Natural killer cell (primary cell): ENCODE measurements at regions not wholly inside any gene's neighbourhood (a gene's known extent, or its start where the extent isn't known, plus 50 kb on each side); places are given as distances from the start of the nearest gene placed in this dataset.

Experiments used
- ATAC-seq, 3 donors: fragments of 150-1000 bp in 2 of 3; fragments of 200-7000 bp in 1 of 3; cut with Tn5 transposase; 1 replicate in 1 of 3; 2 replicates in 2 of 3; pipeline ENCODE4 v1.10.0; 2021; ENCODE audit warnings: mild to moderate bottlenecking in 2 of 3, moderate library complexity in 2 of 3
- DNase-seq, 2 donors: peaks; one replicate each; pipeline versions ENCODE4 v3.0.0 to v3.0.0-alpha.2; 2013 to 2021; ENCODE audit warnings: mixed read lengths in 1 of 2
- H3K27ac ChIP-seq: one replicate; pipeline ENCODE4 v1.5.1; 2013; ENCODE audit warnings: mild to moderate bottlenecking, low read length
- H3K27me3 ChIP-seq: one replicate; pipeline ENCODE4 v1.6.1; 2013; ENCODE audit warnings: low read length; ENCODE audit not compliant: control insufficient read depth, insufficient read depth
- H3K36me3 ChIP-seq: one replicate; pipeline ENCODE4 v1.6.1; 2013; ENCODE audit warnings: low read length; ENCODE audit not compliant: control insufficient read depth, insufficient read depth
- H3K4me1 ChIP-seq: one replicate; pipeline ENCODE4 v1.6.1; 2013; ENCODE audit warnings: low read length; ENCODE audit not compliant: control insufficient read depth, insufficient read depth
- H3K4me3 ChIP-seq: one replicate; pipeline ENCODE4 v1.5.1; 2013; ENCODE audit warnings: low read length
- H3K9me3 ChIP-seq: one replicate; pipeline ENCODE4 v1.6.1; 2013; ENCODE audit warnings: low read length; ENCODE audit not compliant: control insufficient read depth, insufficient read depth
- H3K27ac Mint-ChIP-seq, 2 donors: one replicate each; pipeline ENCODE4 v1.8.0; 2022; ENCODE audit warnings: mild to moderate bottlenecking in 2 of 2, mixed read lengths in 2 of 2, moderate library complexity in 1 of 2
- H3K27me3 Mint-ChIP-seq, 2 donors: one replicate each; pipeline ENCODE4 v1.8.0; 2022; ENCODE audit warnings: low read depth in 2 of 2, mixed read lengths in 2 of 2
- H3K36me3 Mint-ChIP-seq: one replicate; pipeline ENCODE4 v1.8.0; 2022; ENCODE audit warnings: mixed read lengths
- H3K4me1 Mint-ChIP-seq, 2 donors: one replicate each; pipeline ENCODE4 v1.8.0; 2022; ENCODE audit warnings: mixed read lengths in 2 of 2
- H3K4me3 Mint-ChIP-seq: one replicate; pipeline ENCODE4 v1.8.0; 2022; ENCODE audit warnings: mild to moderate bottlenecking, moderate library complexity, mixed read lengths
- H3K9me3 Mint-ChIP-seq, 2 donors: one replicate each; pipeline ENCODE4 v1.8.0; 2022; ENCODE audit warnings: mixed read lengths in 2 of 2
- WGBS: methylation state at CpG from one replicate; pipeline ENCODE4 v1.1.7; 2013; ENCODE audit warnings: missing lambda C conversion rate; ENCODE audit not compliant: insufficient coverage; 5-methylcytosine and 5-hydroxymethylcytosine counted together
- intact Hi-C: fragments of 100-400 bp; cut with micrococcal nuclease; formaldehyde crosslinking; loops from one replicate; pipeline ENCODE4 v1.14.2; 2022
- TF ChIP-seq, protein P1 (sequence below): fragments of 200-600 bp; IDR thresholded peaks from one replicate; pipeline ENCODE4 v1.8.0; 2022; ENCODE audit warnings: antibody characterized with exemption

DNA sequence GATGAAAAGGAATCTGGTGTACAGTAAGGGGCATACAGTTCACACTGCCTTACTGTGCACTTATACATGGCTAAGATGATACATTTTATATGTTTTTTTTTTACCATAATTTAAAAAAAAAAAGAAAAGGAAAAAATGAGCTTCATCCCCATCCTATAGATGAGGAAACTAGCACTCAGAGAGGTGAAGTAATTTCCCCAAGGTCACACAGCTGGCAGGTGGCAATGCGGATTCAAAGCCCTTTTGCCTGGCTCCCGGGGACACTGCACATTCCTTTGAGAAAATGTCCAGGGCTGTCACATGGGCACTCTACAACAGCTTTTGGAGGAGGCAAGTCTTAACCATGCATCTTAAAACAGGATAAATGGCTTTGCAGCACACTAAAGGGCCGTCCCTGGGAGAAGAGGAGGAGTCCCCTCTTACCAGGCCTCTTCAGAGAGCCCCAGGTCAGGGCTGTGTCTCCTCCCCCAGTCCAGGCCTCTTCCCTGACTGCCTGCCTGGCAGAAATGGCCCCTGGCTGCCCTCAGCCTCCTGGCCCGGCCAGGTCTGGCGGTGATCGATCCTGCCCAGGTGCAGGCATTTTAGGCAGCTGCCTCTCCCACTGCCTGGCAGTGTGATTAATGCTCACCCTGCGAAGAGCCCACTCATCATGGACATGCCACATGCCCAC, 95.1 kb upstream of the LINGO1 start:
- intact Hi-C loops, result no loop called here
- H3K27ac ChIP-seq, result no peak overlapping the region
- no peaks in the 10 kb centered on the region for H3K36me3 ChIP-seq
- no peak overlapping the region for H3K27ac Mint-ChIP-seq
- H3K4me1 Mint-ChIP-seq, result no peaks in the 10 kb centered on the region
- H3K9me3 ChIP-seq, result no peaks in the 10 kb centered on the region
- no peaks in the 10 kb centered on the region for H3K36me3 Mint-ChIP-seq
- DNase-seq, result no peak
- no peak overlapping the region for H3K4me3 Mint-ChIP-seq
- TF ChIP-seq, protein P1, sequence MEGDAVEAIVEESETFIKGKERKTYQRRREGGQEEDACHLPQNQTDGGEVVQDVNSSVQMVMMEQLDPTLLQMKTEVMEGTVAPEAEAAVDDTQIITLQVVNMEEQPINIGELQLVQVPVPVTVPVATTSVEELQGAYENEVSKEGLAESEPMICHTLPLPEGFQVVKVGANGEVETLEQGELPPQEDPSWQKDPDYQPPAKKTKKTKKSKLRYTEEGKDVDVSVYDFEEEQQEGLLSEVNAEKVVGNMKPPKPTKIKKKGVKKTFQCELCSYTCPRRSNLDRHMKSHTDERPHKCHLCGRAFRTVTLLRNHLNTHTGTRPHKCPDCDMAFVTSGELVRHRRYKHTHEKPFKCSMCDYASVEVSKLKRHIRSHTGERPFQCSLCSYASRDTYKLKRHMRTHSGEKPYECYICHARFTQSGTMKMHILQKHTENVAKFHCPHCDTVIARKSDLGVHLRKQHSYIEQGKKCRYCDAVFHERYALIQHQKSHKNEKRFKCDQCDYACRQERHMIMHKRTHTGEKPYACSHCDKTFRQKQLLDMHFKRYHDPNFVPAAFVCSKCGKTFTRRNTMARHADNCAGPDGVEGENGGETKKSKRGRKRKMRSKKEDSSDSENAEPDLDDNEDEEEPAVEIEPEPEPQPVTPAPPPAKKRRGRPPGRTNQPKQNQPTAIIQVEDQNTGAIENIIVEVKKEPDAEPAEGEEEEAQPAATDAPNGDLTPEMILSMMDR, result no peak
- H3K27me3 ChIP-seq, result no peaks in the 10 kb centered on the region
- H3K4me3 ChIP-seq, result no peak overlapping the region
- 83% methylated on average over 7 of the region's 7 CpGs for WGBS
- peaks cover 0 to 3% of the 10 kb centered on the region in 2 donors for H3K27me3 Mint-ChIP-seq
- no peaks in the 10 kb centered on the region for H3K9me3 Mint-ChIP-seq
- H3K4me1 ChIP-seq, result no peaks in the 10 kb centered on the region
- no peak for ATAC-seq

DNA sequence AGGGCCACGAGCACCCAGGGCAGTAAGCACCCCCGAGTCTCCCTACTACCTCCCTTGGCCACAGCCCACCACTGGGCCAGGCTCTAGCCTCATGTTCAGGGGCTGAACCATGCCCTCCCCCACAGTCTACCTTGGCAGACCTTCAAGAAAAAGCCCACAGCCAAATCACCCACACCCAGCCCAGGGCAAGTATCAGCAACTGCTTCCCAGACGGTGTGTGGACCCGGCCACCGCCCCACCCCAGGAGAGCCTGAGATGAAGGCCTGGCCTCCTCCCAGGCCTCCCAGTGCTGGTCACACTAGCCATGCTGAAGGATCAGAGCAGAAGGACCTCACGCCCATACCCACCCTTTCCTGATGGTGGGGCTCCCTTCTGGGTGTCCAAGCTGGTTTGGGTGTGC, 92.0 kb upstream of the LINGO1 start:
- H3K27ac Mint-ChIP-seq, result no peak overlapping the region
- H3K9me3 ChIP-seq, result no peaks in the 10 kb centered on the region
- H3K4me3 ChIP-seq, result no peak overlapping the region
- ATAC-seq (no peak), DNase-seq (no peak)
- no peaks in the 10 kb centered on the region for H3K9me3 Mint-ChIP-seq
- no peaks in the 10 kb centered on the region for H3K36me3 ChIP-seq
- H3K27me3 ChIP-seq, result no peaks in the 10 kb centered on the region
- no peaks in the 10 kb centered on the region for H3K36me3 Mint-ChIP-seq
- no peak overlapping the region for H3K4me3 Mint-ChIP-seq
- no peaks in the 10 kb centered on the region for H3K4me1 ChIP-seq
- intact Hi-C loops, result no loop called here
- H3K27ac ChIP-seq, result no peak overlapping the region
- TF ChIP-seq, protein P1, result no peak
- no peaks in the 10 kb centered on the region for H3K27me3 Mint-ChIP-seq
- WGBS, result 87% methylated on average over 6 of the region's 6 CpGs
- H3K4me1 Mint-ChIP-seq, result no peaks in the 10 kb centered on the region

DNA sequence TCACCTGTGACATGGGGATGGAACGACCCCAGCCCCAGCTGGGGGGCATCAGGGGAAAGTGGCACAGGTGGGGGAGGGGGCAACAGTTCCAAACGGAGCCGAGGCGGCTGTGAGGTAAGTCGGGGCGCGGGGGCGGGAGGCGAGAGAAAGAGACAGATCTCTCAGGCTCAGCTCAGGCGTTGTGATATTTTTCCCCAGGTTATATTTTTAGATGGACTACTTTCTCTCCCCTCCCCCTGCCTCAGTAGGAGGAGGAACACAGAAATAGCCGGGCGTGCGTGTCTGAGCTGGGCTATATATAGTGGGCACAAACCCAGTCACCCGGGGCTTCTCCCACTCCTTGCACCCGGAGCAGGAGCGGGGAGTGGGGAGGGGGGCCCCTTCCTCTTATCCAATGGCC, 91.0 kb upstream of the LINGO1 start:
- H3K9me3 ChIP-seq, result no peaks in the 10 kb centered on the region
- Mint-ChIP-seq H3K36me3 (no peaks in the 10 kb centered on the region), H3K27ac (no peak overlapping the region), H3K4me3 (no peak overlapping the region), H3K27me3 (no peaks in the 10 kb centered on the region), H3K9me3 (no peaks in the 10 kb centered on the region), H3K4me1 (no peaks in the 10 kb centered on the region)
- no peaks in the 10 kb centered on the region for H3K27me3 ChIP-seq
- ATAC-seq (no peak), DNase-seq (no peak)
- WGBS, result 76% methylated on average over 13 of the region's 16 CpGs
- no peak overlapping the region for H3K27ac ChIP-seq
- H3K4me3 ChIP-seq, result no peak overlapping the region
- H3K4me1 ChIP-seq, result no peaks in the 10 kb centered on the region
- H3K36me3 ChIP-seq, result no peaks in the 10 kb centered on the region
- TF ChIP-seq, protein P1, result no peak
- intact Hi-C loops, result no loop called here

DNA sequence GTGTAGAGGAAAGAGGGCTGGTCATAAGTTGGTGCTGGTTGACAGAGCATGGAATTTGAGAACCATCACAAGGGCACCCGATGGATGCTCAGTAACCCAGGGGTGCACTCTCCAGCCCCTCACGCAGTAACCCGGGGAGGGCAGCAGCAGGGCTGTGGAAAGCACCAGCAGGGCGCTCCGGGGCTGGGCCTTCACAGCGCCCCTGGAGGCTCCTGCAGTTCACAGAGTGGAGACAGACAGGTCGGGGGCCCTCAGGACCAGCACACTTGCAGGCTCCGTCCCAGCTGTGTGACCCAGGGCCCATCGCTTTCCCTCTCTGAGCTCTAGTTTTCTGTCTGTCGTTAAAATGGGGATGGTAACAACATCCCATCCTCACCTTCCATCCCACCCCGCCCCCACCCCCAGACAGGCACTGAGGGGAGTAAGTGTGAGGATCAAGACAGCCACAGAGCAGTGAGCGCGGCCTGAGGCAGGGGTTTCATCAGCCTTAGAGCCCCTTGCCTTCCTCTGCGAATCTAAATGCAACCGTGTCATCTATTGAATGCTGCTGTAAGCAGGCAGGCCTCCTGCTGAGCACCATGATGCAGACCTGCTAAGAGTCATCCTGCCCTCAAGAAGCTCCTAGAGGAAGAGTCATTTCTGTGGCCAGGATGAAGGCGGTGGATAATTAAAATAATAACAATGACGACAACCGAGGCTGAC, 90.2 kb upstream of the LINGO1 start:
- DNase-seq (no peak), ATAC-seq (no peak)
- no peaks in the 10 kb centered on the region for H3K9me3 ChIP-seq
- Mint-ChIP-seq H3K9me3 (no peaks in the 10 kb centered on the region), H3K4me3 (no peak overlapping the region), H3K4me1 (no peaks in the 10 kb centered on the region), H3K36me3 (no peaks in the 10 kb centered on the region), H3K27ac (no peak overlapping the region), H3K27me3 (no peaks in the 10 kb centered on the region)
- TF ChIP-seq, protein P1, result no peak
- no peak overlapping the region for H3K27ac ChIP-seq
- intact Hi-C loops, result no loop called here
- WGBS, result 76% methylated on average over 17 of the region's 18 CpGs
- H3K4me1 ChIP-seq, result no peaks in the 10 kb centered on the region
- H3K27me3 ChIP-seq, result no peaks in the 10 kb centered on the region
- H3K36me3 ChIP-seq, result no peaks in the 10 kb centered on the region
- no peak overlapping the region for H3K4me3 ChIP-seq
